ENCODE measurements at regions not wholly inside any gene's neighbourhood (a gene's known extent, or its start where the extent isn't known, plus 50 kb on each side); places are given as distances from the start of the nearest gene placed in this dataset.

GRCh38 chr3:164927728-164928127, 150.6 kb downstream of the SI start:
- H3K4me3 ChIP-seq (ENCODE audit: low read length): no peak overlapping the region
- no peak for DNase-seq (ENCODE audit: low read depth, low spot score)

- DNase-seq (ENCODE audit: low read depth, low spot score): no peak
- H3K4me3 ChIP-seq (ENCODE audit: low read length): no peak overlapping the region
Observed at GRCh38 chr3:164918905-164919304, 159.4 kb downstream of the SI start.

- no peak overlapping the region for H3K4me3 ChIP-seq (ENCODE audit: low read length)
- no peak for DNase-seq (ENCODE audit: low read depth, low spot score)
Observed at GRCh38 chr3:164912916-164913315, 165.4 kb downstream of the SI start.

- H3K4me3 ChIP-seq (ENCODE audit: low read length): no peak overlapping the region
- DNase-seq (ENCODE audit: low read depth, low spot score): no peak
Observed at GRCh38 chr3:164903820-164904451, 174.4 kb downstream of the SI start.

GRCh38 chr3:164897342-164897741, 181.0 kb downstream of the SI start:
- H3K4me3 ChIP-seq (ENCODE audit: low read length): no peak overlapping the region
- peak; percentile 38 for DNase-seq (ENCODE audit: low read depth, low spot score)

GRCh38 chr3:164890061-164890460, 188.2 kb downstream of the SI start:
- no peak overlapping the region for H3K4me3 ChIP-seq (ENCODE audit: low read length)
- no peak for DNase-seq (ENCODE audit: low read depth, low spot score)

- DNase-seq (ENCODE audit: low read depth, low spot score): no peak
- H3K4me3 ChIP-seq (ENCODE audit: low read length): no peak overlapping the region
Observed at GRCh38 chr3:164883171-164883570, 195.1 kb downstream of the SI start.

GRCh38 chr3:164879201-164879600, 199.1 kb downstream of the SI start:
- DNase-seq (ENCODE audit: low read depth, low spot score): no peak

GRCh38 chr3:164864454-164864853, 213.8 kb downstream of the SI start:
- DNase-seq (ENCODE audit: low read depth, low spot score): no peak
- H3K4me3 ChIP-seq (ENCODE audit: low read length): no peak overlapping the region

More at GRCh38 chr3:164879201-164879600, 199.1 kb downstream of the SI start:
- H3K4me3 ChIP-seq (ENCODE audit: low read length): no peak overlapping the region

GRCh38 chr3:164852866-164853265, 225.4 kb downstream of the SI start:
- no peak for DNase-seq (ENCODE audit: low read depth, low spot score)
- H3K4me3 ChIP-seq (ENCODE audit: low read length): no peak overlapping the region

- DNase-seq (ENCODE audit: low read depth, low spot score): no peak
- H3K4me3 ChIP-seq (ENCODE audit: low read length): no peak overlapping the region
Observed at GRCh38 chr3:164851905-164852304, 226.4 kb downstream of the SI start.

- H3K4me3 ChIP-seq (ENCODE audit: low read length): no peak overlapping the region
- no peak for DNase-seq (ENCODE audit: low read depth, low spot score)
Observed at GRCh38 chr3:164851204-164851603, 227.1 kb downstream of the SI start.

GRCh38 chr3:164848923-164849322, 229.4 kb downstream of the SI start:
- DNase-seq (ENCODE audit: low read depth, low spot score): no peak
- H3K4me3 ChIP-seq (ENCODE audit: low read length): no peak overlapping the region

- DNase-seq (ENCODE audit: low read depth, low spot score): no peak
- H3K4me3 ChIP-seq (ENCODE audit: low read length): no peak overlapping the region
Observed at GRCh38 chr3:164845739-164846138, 232.6 kb downstream of the SI start.

GRCh38 chr3:164832216-164832615, 246.1 kb downstream of the SI start:
- H3K4me3 ChIP-seq (ENCODE audit: low read length): no peak overlapping the region

GRCh38 chr3:164818318-164818717, 260.0 kb downstream of the SI start:
- no peak overlapping the region for H3K4me3 ChIP-seq (ENCODE audit: low read length)
- no peak for DNase-seq (ENCODE audit: low read depth, low spot score)

More at GRCh38 chr3:164832216-164832615, 246.1 kb downstream of the SI start:
- DNase-seq (ENCODE audit: low read depth, low spot score): no peak

- H3K4me3 ChIP-seq (ENCODE audit: low read length): no peak overlapping the region
- no peak for DNase-seq (ENCODE audit: low read depth, low spot score)
Observed at GRCh38 chr3:164814106-164814505, 264.2 kb downstream of the SI start.

GRCh38 chr3:164812042-164812441, 266.3 kb downstream of the SI start:
- DNase-seq (ENCODE audit: low read depth, low spot score): no peak
- H3K4me3 ChIP-seq (ENCODE audit: low read length): no peak overlapping the region

GRCh38 chr3:164806188-164806587, 272.1 kb downstream of the SI start:
- H3K4me3 ChIP-seq (ENCODE audit: low read length): no peak overlapping the region
- DNase-seq (ENCODE audit: low read depth, low spot score): no peak

GRCh38 chr3:164794099-164794498, 284.2 kb downstream of the SI start:
- H3K4me3 ChIP-seq (ENCODE audit: low read length): no peak overlapping the region
- DNase-seq (ENCODE audit: low read depth, low spot score): no peak

GRCh38 chr3:164791263-164791662, 287.0 kb downstream of the SI start:
- no peak for DNase-seq (ENCODE audit: low read depth, low spot score)
- no peak overlapping the region for H3K4me3 ChIP-seq (ENCODE audit: low read length)
